HG03457 (cell line): ENCODE measurements at regions not wholly inside any gene's neighbourhood (a gene's known extent, or its start where the extent isn't known, plus 50 kb on each side); places are given as distances from the start of the nearest gene placed in this dataset.

Experiments
- ATAC-seq: cut with Tn5 transposase; IDR thresholded peaks from one replicate; pipeline ENCODE4 v1.9.1; 2021; ENCODE audit warnings: moderate number of reproducible peaks; ENCODE audit not compliant: unreplicated experiment

GRCh38 chr19:31164791-31165251 is 184.4 kb downstream of the TSHZ3 start:
- ATAC-seq = no peak

DNA sequence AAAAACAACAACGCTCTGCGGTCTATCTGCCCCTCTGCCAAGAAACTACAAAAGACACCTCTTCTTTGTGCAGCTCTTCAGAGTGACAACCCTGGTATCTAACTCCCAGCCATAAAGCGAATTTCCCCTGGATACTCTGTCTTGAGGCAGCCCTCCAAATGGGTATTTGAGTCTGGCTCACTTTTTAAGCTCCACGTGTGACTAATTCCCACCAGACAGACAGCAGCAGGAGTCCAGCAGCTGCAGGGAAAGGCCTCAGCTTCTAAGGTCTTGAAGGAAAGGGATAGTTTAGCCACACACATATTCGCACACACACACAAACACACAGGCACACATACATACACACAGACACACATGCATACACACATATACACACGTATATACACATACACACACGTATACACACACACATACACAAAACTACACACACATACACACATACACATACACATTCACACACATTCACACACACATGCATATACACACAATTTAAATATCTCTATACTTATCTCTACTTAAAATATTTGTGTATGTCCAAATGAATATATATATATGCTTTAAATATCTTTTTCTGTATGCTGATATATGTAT is 188.8 kb downstream of the TSHZ3 start:
- ATAC-seq = no peak

DNA sequence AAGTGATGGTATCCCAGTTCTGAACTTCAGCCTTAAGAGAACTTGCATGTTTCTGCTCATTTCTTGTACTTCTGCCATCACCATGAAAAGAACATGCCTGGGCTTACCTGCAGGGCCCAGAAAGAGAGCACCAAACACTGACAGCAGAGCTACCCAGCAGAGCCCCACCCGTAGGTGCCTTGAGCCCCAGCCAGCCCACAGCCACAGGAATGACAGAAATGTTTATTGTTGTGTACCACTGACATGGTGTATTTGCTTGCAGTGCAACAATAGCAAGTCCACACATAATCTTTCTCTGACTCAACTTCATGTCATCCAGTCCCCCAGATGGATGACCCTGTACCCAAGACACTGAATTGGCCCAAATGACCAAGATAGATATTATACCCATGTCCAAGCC is 195.2 kb downstream of the TSHZ3 start:
- no peak for ATAC-seq

GRCh38 chr19:31152906-31153305 is 196.3 kb downstream of the TSHZ3 start:
- ATAC-seq = no peak

GRCh38 chr19:31149441-31149941 is 199.7 kb downstream of the TSHZ3 start:
- no peak for ATAC-seq

DNA sequence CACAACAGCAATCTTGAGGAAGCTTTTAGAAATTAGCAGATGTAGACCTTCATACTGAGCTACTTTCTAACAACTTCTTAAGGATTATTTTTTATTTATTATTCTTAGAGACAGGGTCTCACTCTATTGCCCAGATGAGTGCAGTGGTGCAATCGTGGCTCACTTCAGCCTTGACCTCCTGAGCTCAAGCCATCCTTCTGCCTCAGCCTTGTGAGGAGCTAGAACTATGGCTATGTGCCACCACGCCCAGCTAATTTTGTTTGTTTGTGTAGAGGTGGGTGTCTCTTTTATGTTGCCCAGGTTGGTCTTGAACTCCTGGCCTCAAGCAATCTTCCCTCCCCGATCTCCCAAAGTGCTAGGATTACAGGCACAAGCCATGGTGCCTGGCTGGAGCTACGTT is 200.6 kb downstream of the TSHZ3 start:
- no peak for ATAC-seq

GRCh38 chr19:31147234-31147633 is 202.0 kb downstream of the TSHZ3 start:
- no peak for ATAC-seq

DNA sequence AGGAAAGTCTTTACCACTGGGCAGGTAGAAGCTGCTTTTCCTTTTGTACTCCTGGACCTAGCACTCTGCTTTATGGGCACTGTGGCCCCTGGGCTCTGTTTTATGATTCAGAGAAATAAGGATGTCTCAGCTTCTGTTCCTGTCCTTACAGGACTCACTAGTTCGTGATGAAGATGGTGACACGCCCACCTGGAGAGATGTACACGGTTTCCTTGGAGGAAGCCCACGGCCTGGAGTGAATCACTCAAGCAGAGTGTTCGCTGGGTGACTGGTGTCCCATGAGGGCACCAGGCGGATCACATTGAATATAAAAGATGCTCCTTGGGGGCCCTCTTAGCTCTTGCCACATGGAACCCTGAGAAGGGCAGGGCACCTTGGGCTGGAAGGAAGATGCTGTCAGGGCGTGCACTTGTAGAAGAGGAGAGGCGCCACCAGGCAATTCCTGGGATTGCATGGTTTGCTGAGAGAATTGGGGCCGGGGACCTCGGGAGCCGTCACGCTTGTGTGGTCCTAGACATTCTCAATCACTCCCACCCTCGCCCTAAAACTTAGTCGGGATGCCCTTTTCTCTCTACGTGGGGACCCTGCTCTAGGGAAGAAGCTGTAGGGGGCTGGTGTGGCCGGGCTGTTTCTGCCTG is 202.6 kb downstream of the TSHZ3 start:
- ATAC-seq = no peak

- ATAC-seq = no peak
Observed at GRCh38 chr19:31146015-31146414, 203.2 kb downstream of the TSHZ3 start.

DNA sequence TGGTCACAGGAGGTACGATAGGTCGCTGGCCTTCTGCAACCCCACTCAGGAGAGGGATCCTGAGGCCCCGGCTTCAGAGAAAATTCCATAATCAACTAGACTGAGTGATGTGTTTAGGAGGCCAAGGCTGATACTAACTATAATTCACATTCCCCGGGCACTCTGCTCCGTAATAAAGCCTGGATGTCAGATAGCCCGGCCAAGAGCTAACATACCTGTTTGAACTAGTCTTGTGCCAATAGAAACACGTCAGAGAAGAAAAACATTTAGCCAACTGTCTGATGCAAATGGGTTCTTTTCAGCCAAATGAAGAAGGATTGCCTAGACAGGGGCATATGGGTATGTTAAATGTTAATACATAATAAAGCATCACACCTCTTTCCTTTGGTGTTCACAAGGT is 204.2 kb downstream of the TSHZ3 start:
- ATAC-seq = no peak

DNA sequence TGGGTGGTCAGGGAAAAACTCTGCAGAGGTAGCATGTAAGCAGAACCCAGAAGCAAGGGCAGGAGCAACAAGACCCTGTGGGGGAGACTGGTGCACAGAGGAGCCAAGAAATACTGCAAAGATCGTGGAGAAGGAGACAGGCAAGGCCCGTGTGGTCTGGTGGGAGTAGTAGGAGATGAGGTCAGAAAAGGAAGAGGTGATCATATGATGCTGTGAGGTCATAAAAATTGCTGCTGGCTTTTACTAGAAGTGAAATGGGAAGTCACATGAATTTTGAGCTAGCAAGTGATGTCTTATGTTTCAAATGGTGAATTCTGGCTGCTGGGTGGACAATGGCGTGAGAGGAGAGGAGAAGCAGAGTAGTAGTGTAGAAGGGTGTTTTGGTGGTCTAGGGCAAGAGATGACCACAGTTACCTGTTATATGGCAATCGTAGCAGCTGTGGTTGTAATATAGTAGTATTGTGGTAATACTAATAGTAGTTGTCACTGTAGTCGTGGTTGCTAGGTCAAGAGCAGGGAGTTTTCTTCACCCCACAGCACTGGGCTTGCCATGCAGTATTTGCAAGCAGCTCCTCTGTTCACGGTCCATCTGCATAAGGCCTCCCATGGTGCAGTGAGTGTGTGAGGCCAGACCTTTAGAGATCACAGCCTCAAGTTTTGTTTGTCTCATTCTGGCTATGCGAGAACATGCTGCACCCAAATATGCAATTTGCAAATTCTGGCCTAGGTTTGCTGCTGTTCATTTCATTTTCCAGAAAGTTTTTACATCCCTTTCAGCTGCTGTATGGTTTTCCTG is 205.0 kb downstream of the TSHZ3 start:
- no peak for ATAC-seq

DNA sequence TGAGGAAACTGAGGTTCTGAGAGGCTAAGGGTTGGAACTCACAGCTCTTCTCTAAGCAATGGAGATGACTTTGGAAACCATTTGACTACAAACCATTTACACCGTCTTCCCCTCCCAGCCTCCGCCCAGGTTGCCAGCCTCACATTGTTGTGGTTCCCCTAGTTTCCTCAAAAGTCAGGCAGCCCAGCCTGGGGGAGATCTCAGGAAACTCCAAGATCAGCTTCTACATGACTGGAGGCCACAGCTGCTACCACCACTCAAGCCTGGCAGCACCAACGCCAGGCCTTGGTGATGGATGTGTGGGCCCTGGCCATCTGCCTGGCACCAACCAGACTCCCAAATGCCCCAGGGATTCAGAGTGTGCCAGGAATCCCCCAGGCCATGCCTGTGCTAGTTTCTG is 207.9 kb downstream of the TSHZ3 start:
- ATAC-seq = no peak

DNA sequence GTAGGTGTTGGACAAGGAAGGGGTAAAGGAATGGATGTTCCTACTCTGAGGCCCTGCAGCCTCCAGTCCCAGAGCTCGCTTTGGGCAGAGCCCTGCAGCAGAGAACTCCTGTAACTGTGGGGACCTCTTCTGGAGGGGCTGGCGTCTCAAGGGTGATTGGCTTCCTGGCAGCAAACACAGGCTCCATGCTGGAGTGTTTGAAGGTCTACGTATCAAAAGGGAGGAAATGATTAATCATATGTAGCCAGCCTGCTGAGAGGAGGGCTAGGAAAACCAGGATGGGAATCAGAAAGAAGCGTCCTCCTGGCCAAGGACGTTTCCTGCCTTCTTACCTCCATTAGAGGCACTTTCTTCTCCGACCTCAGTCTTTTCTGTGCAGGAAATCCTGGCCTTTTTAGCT is 208.5 kb downstream of the TSHZ3 start:
- ATAC-seq = no peak

GRCh38 chr19:31139871-31140505 is 209.2 kb downstream of the TSHZ3 start:
- no peak for ATAC-seq

- ATAC-seq = no peak
Observed at GRCh38 chr19:31138077-31138476, 211.2 kb downstream of the TSHZ3 start.

DNA sequence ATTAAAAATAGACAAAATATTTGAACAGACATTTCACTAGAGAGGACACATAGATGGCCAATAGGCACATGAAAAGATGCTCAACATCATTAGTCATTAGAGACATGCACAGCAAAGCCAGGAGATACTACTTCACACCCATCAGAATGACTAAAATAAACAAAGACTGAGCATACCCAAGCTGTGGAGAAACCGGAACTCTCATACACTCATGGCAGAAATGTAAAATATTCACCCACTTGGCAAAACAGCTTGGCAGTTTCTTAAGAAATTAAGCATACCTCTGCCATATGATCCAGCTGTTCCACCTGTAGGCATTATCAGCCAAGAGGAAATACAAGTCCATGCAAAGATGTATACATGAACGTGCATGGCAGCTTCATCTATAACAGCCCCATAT is 213.4 kb downstream of the TSHZ3 start:
- ATAC-seq = no peak

DNA sequence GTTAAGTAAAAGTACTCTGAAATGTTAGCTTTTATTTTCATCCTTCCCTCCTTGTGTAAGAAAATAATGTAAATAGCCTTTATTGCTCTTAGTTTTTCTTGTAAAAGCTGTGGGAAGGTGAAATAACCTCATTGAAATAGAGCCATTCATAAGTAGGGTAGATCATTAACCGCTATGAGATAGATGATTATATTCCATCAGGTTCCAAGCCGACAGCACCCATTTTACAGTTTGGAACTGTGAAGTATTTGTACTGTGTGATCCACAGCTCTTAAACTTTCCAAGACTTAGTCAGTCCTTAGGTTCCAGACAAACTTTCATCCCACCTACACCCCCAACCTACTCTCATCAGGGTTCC is 216.5 kb downstream of the TSHZ3 start:
- no peak for ATAC-seq

GRCh38 chr19:31128291-31128690 is 220.9 kb downstream of the TSHZ3 start:
- ATAC-seq = no peak

GRCh38 chr19:31127134-31127967 is 221.9 kb downstream of the TSHZ3 start:
- ATAC-seq = no peak

GRCh38 chr19:31126236-31126635 is 223.0 kb downstream of the TSHZ3 start:
- no peak for ATAC-seq

DNA sequence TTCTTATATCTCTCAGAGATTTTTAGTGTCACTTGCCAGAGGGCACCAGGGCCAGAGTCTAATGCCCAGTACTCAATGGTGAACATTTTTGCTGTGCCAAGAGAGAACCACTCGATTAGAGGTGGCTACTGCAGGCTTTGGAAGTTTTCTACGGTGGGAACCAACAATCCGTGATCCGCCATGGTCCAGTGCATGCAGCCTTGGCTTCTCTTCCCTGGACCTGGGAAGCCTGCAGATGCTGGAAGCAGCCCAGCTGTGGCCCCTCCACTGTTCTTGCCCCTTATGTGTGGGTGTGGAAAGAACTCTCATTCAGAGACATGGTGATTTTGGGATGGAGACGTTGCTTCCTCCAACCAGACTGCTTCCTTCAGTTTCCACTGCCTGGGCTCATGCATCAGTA is 224.2 kb downstream of the TSHZ3 start:
- ATAC-seq = no peak
